ENCODE measurements at regions not wholly inside any gene's neighbourhood (a gene's known extent, or its start where the extent isn't known, plus 50 kb on each side); places are given as distances from the start of the nearest gene placed in this dataset.

GRCh38 chr14:97393244-97393643, 596.1 kb downstream of the VRK1 start:
- H3K27ac ChIP-seq = no peak overlapping the region
- peaks cover 69% of the 10 kb centered on the region for H3K27me3 ChIP-seq (ENCODE audit: insufficient read depth, low read depth, severe bottlenecking)
- H3K36me3 ChIP-seq = no peaks in the 10 kb centered on the region
- no peak for TF ChIP-seq CTCF (IDR thresholded peaks at IDR 0.05; ENCODE audit: low read depth, low read length)
- no peaks in the 10 kb centered on the region for H3K9me3 ChIP-seq (ENCODE audit: severe bottlenecking)
- H3K4me3 ChIP-seq (ENCODE audit: low read depth, low read length) = no peak overlapping the region
- no peak for DNase-seq

GRCh38 chr14:97395068-97395467, 597.9 kb downstream of the VRK1 start:
- peaks cover 58% of the 10 kb centered on the region for H3K27me3 ChIP-seq (ENCODE audit: insufficient read depth, low read depth, severe bottlenecking)
- TF ChIP-seq CTCF (IDR thresholded peaks at IDR 0.05; ENCODE audit: low read depth, low read length) = no peak
- no peak overlapping the region for H3K4me3 ChIP-seq (ENCODE audit: low read depth, low read length)
- no peak overlapping the region for H3K27ac ChIP-seq
- no peak for DNase-seq
- no peaks in the 10 kb centered on the region for H3K36me3 ChIP-seq
- no peaks in the 10 kb centered on the region for H3K9me3 ChIP-seq (ENCODE audit: severe bottlenecking)

- Histone ChIP-seq H3K9me3 (ENCODE audit: severe bottlenecking) (no peaks in the 10 kb centered on the region), H3K27me3 (ENCODE audit: insufficient read depth, low read depth, severe bottlenecking) (peaks cover 58% of the 10 kb centered on the region), H3K27ac (no peak overlapping the region), H3K4me3 (ENCODE audit: low read depth, low read length) (no peak overlapping the region), H3K36me3 (no peaks in the 10 kb centered on the region)
- TF ChIP-seq CTCF (IDR thresholded peaks at IDR 0.05; ENCODE audit: low read depth, low read length) = no peak
- DNase-seq = no peak
These were observed 604.5 kb downstream of the VRK1 start for GRCh38 chr14:97401714-97402113.

GRCh38 chr14:97402279-97402678, 605.1 kb downstream of the VRK1 start:
- TF ChIP-seq CTCF (IDR thresholded peaks at IDR 0.05; ENCODE audit: low read depth, low read length) = no peak
- Histone ChIP-seq H3K27ac (no peak overlapping the region), H3K36me3 (no peaks in the 10 kb centered on the region), H3K4me3 (ENCODE audit: low read depth, low read length) (no peak overlapping the region), H3K27me3 (ENCODE audit: insufficient read depth, low read depth, severe bottlenecking) (peaks cover 58% of the 10 kb centered on the region), H3K9me3 (ENCODE audit: severe bottlenecking) (no peaks in the 10 kb centered on the region)
- no peak for DNase-seq

GRCh38 chr14:97407701-97408407, 610.7 kb downstream of the VRK1 start:
- Histone ChIP-seq H3K4me3 (ENCODE audit: low read depth, low read length) (no peak overlapping the region), H3K9me3 (ENCODE audit: severe bottlenecking) (no peaks in the 10 kb centered on the region), H3K27me3 (ENCODE audit: insufficient read depth, low read depth, severe bottlenecking) (peaks cover 79% of the 10 kb centered on the region), H3K36me3 (no peaks in the 10 kb centered on the region), H3K27ac (no peak overlapping the region)
- TF ChIP-seq CTCF (IDR thresholded peaks at IDR 0.05; ENCODE audit: low read depth, low read length) = no peak
- DNase-seq = no peak

- no peak for DNase-seq
- Histone ChIP-seq H3K27me3 (ENCODE audit: insufficient read depth, low read depth, severe bottlenecking) (peaks cover 80% of the 10 kb centered on the region), H3K36me3 (no peaks in the 10 kb centered on the region), H3K9me3 (ENCODE audit: severe bottlenecking) (no peaks in the 10 kb centered on the region), H3K27ac (no peak overlapping the region), H3K4me3 (ENCODE audit: low read depth, low read length) (no peak overlapping the region)
- TF ChIP-seq CTCF (IDR thresholded peaks at IDR 0.05; ENCODE audit: low read depth, low read length) = no peak
These were observed 611.3 kb downstream of the VRK1 start for GRCh38 chr14:97408503-97408902.
